ENCODE measurements at regions not wholly inside any gene's neighbourhood (a gene's known extent, or its start where the extent isn't known, plus 50 kb on each side); places are given as distances from the start of the nearest gene placed in this dataset.

DNA sequence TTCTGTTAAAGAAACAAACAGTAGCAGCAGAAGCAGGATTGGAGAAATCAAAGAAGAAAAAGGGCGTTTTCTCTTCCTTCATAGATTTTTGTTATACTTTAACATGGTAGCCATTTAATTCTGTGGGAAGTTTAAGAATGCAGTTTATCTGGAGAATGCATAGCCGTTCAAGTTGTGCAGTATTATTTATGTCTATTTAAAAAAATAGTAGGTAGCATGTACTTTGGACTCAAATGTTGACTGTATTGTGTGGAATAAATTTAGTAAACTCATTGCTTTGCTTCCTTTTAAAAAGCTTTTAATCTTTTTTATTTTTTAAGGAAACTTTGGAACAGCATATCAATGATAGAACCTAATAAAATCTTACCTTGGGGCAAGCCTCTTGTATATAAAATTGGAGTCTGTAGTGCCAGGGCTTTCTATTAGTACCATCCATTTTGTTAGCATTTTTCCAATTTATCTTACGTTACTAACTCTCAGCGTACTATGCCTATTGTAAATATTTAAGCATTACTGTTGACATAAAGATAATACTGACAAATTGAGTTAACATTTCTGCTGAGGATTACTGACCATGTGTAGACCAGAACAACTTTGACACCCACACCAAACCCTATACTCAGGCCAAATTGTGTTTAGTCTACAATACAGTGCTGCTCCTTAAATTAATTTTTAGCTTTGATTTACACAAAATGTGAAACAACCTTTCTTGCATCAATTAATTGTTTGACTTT is 291.1 kb downstream of the NNT start:
- Histone ChIP-seq H3K79me2 (ENCODE audit: insufficient read depth, low read length) (no peaks in the 10 kb centered on the region), H3K23me2 (ENCODE audit: insufficient read length, low read depth, low read length, poor library complexity, severe bottlenecking) (no peaks in the 10 kb centered on the region), H2BK12ac (ENCODE audit: insufficient read length, low read depth, low read length) (no peak overlapping the region), H4K20me1 (ENCODE audit: control insufficient read depth, insufficient read depth, insufficient read length) (no peaks in the 10 kb centered on the region), H3K27me3 (ENCODE audit: insufficient read depth, low read length) (no peaks in the 10 kb centered on the region), H3K27ac (ENCODE audit: insufficient read length, low read depth, low read length) (no peak overlapping the region), H3K4ac (ENCODE audit: low read depth, low read length) (no peak overlapping the region), H3K4me1 (ENCODE audit: insufficient read depth, low read length) (no peaks in the 10 kb centered on the region), H2BK5ac (ENCODE audit: insufficient read length, low read length) (no peak overlapping the region), H4K8ac (replicated peaks; ENCODE audit: insufficient read length, low read depth, low read length) (no peak overlapping the region), H3T11ph (ENCODE audit: low read length) (no peak overlapping the region), H3K18ac (ENCODE audit: insufficient read length, low read depth, low read length) (no peak overlapping the region), H4K91ac (ENCODE audit: insufficient read length, low read depth, low read length) (no peak overlapping the region), H3K9ac (ENCODE audit: extremely low read depth, insufficient read length, low read length) (no peak overlapping the region), H3K14ac (ENCODE audit: insufficient read depth, low read length) (no peak overlapping the region), H2AK5ac (ENCODE audit: insufficient read length, low read length) (no peak overlapping the region), H3K56ac (ENCODE audit: insufficient read length, low read depth, low read length) (no peak overlapping the region), H3K4me2 (ENCODE audit: insufficient read depth, insufficient read length, low read length) (no peak overlapping the region), H3K9me3 (ENCODE audit: control insufficient read depth, low read depth, low read length) (no peaks in the 10 kb centered on the region), H4K5ac (ENCODE audit: insufficient read length, low read depth, low read length) (no peak overlapping the region), H2BK20ac (ENCODE audit: low read depth, low read length, poor library complexity, severe bottlenecking) (no peak overlapping the region), H3K23ac (ENCODE audit: insufficient read length, low read depth, low read length) (no peak overlapping the region), H3K79me1 (ENCODE audit: insufficient read depth, low read depth, low read length, poor library complexity, severe bottlenecking) (no peaks in the 10 kb centered on the region), H2BK120ac (ENCODE audit: low read depth, low read length, poor library complexity, severe bottlenecking) (no peak overlapping the region), H2BK15ac (ENCODE audit: low read depth, low read length) (no peak overlapping the region), H2AFZ (ENCODE audit: low read length) (no peak overlapping the region)
- H3K4me3 Mint-ChIP-seq = no peak overlapping the region
- H3K36me3 Mint-ChIP-seq (ENCODE audit: insufficient read depth in 1 of 3, low read depth in 3 of 3) = no peaks in the 10 kb centered on the region
- no peaks in the 10 kb centered on the region for H3K9me3 Mint-ChIP-seq
- H3K4me1 Mint-ChIP-seq = no peaks in the 10 kb centered on the region
- H3K27me3 Mint-ChIP-seq (ENCODE audit: low read depth) = no peaks in the 10 kb centered on the region
- TF ChIP-seq, protein P1, sequence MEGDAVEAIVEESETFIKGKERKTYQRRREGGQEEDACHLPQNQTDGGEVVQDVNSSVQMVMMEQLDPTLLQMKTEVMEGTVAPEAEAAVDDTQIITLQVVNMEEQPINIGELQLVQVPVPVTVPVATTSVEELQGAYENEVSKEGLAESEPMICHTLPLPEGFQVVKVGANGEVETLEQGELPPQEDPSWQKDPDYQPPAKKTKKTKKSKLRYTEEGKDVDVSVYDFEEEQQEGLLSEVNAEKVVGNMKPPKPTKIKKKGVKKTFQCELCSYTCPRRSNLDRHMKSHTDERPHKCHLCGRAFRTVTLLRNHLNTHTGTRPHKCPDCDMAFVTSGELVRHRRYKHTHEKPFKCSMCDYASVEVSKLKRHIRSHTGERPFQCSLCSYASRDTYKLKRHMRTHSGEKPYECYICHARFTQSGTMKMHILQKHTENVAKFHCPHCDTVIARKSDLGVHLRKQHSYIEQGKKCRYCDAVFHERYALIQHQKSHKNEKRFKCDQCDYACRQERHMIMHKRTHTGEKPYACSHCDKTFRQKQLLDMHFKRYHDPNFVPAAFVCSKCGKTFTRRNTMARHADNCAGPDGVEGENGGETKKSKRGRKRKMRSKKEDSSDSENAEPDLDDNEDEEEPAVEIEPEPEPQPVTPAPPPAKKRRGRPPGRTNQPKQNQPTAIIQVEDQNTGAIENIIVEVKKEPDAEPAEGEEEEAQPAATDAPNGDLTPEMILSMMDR (conservative IDR thresholded peaks at IDR 0.05) = no peak
- WGBS (ENCODE audit: extremely low coverage, insufficient read length, low lambda C conversion rate) = no CpG with 5 or more reads among the region's 4 CpGs
- DNase-seq = no peak
- H3K27ac Mint-ChIP-seq = no peak overlapping the region

All from H9 (cell line).